NCI-H526 treated with DMSO at 0.1 percent for 48 hours (cell line): ENCODE measurements at regions not wholly inside any gene's neighbourhood (a gene's known extent, or its start where the extent isn't known, plus 50 kb on each side); places are given as distances from the start of the nearest gene placed in this dataset.
"Not testable (repeated sequence)": the region's sequence is repeated elsewhere in the genome, so short reads cannot be mapped to it uniquely, and the experiment has no call there.

Experiments used
- DNase-seq: peaks from one replicate; lab custom pipeline; 2025; lab: John Stamatoyannopoulos, UW

DNA sequence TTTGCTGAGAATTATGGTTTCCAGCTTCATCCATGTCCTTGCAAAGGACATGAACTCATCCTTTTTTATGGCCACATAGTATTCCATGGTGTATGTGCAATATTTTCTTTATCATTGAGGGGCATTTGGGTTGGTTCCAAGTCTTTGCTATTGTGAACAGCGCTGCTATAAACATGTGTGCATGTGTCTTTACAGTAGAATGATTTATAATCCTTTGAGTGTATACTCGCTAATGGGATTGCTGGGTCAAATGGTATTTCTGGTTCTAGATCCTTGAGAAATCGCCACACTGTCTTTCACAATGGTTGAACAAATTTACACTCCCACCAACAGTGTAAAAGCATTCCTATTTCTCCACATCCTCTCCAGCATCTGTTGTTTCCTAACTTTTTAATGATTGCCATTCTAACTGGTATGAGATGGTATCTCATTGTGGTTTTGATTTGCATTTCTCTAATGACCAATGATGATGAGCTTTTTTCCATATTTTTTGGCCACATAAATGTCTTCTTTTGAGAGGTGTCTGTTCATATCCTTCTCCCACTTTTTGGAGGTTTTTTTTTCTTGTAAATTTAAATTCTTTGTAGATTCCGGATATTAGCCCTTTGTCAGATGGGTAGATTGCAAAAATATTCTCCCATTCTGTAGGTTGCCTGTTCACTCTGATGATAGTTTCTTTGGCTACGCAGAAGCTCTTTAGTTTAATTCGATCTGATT, 180.1 kb downstream of the PLPPR4 start:
- not testable (repeated sequence) for DNase-seq

DNA sequence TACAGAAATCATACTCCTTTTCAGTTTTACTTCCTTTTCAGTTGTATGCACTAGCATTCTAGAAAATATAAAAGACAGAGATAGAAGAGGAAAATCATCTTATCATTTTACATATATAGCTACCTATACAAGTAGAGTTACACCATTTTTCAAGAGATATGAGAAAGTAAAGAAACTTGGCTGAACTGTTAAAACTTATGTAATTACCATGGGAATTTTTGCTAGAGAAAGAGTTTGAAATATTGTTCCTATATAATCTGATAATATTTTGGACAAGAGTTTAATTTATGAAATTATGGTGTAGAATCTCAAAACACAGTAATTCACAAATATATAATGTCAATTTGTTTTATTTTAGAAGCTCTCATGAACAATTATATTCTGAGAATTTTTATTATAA, 180.8 kb downstream of the PLPPR4 start:
- DNase-seq: no peak

DNA sequence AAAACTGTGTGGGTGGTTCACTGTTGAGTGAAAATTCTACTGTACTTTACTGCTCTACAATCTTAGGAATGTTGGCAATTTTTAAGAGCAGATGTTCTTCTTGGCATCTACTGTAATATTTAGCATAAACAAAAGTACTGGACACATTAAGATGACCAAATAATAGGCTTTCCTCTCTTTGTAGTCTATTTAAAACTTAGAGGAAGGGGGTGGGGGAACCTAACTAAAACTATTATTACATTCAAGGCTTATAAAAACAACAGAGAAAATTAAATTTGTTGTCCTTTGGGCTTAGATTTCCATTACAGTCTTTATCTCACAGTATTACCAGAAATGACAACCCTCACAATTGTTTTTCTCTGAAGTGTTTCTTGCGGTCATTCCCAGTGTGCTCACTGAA, 181.2 kb downstream of the PLPPR4 start:
- no peak for DNase-seq

DNA sequence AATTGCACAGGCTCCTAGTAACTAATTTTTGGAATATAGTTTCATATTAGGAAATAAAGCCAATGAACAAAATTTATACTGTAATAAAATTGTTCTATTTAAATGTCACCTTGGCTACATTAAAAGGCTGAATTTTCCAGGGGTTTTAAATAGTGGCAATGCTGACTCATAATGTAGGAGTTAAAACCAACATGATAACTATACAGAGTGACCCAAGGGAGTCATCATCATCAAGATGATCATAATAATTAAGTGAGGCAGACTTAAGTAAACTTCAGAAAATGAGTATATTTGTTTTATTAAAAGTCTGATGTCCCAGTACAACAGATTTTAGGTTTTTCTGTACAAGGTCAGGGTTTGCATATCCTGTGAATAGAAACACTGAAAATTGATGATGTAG, 183.4 kb downstream of the PLPPR4 start:
- DNase-seq: no peak

DNA sequence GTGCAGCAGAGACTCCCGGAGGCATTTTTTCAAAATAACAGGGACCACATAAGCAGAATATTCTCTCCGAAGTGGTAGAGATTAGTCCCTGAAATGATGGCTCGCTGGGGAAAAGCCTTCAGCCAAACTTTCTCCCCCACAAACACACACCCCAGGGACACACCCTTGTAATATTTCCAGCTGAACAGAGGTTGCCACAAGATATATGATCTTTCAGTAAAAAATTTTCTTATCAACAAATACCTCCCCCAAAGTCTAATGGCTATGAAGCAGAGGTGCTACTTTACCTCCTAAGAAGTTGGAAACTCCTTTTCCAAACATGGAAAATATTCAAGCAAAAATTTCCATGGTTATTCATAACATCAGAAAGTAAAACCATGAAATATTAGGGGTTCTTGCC, 190.2 kb upstream of the PALMD start:
- no peak for DNase-seq

DNA sequence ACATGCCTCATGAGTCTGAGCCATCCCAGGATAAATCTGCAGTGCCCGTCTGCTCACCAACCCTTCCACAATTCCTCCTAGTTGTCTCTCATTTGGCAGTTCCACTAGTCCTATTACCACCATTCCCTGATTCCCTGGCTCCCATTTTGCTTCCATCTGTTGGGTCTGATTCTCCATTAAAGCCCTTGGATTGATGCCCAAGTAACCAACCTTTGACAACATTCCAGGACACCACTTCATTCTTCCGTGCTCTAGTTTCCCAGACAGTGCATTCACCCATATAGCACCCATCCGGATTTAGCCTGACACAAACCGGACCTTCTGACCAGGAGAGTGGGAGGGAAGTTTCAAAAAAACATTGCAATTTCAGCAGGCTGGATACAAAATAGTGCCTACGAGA, 189.4 kb upstream of the PALMD start:
- DNase-seq: no peak

DNA sequence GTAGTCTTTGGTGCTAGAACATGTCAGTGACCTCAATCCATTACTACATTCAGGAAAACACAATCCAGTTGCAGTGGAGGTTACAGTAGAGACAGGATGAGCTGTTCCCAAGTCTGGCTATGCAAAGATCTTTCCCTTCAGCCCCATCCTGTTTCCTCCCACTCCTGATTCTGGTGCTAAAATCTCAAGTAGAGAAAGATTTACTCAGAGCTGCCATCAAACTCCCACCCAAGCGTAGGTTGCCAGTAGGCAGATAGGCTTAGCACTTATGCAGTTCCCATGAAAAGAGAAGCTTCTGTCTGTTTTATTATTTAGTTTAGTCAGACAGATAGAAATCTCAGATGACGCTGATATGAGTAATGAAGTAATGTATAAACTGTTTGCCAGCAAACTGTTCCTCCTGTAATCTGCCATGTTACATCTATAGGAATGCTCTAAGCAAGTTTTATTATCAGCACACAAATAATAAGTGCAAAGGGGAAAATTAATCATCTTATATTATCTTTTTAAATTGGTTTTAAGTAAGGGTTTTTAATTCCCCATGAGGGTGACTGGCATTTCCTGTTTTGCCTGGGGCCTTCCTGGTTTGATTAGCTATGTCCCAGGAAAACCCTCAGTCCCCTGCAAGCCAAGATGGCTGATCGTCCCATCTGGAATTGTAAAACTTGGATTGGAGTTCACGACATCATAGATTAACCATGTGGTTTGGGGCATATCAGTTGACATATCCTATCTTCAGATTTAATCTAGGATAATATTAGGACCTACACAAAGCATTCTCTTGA, 188.3 kb upstream of the PALMD start:
- no peak for DNase-seq

DNA sequence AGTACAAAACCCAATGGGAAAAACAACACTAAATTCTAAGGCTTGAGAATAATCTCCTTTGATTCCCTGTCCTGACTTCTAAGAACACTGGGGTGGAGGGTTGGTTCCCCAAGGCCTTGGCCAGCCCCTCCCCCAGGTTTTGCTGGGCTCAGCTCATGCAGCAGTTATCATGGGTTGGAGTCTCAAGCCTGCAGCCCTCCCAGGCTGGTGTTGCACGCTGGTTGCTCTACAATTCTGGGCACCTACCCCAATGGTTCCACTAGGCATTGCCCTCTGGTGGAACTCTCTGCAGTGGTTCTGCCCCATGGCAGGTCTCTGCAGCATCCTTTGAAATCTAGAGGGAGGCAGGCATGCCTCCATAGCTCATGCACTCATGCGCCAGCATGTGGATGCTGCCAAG, 184.4 kb upstream of the PALMD start:
- DNase-seq: no peak

DNA sequence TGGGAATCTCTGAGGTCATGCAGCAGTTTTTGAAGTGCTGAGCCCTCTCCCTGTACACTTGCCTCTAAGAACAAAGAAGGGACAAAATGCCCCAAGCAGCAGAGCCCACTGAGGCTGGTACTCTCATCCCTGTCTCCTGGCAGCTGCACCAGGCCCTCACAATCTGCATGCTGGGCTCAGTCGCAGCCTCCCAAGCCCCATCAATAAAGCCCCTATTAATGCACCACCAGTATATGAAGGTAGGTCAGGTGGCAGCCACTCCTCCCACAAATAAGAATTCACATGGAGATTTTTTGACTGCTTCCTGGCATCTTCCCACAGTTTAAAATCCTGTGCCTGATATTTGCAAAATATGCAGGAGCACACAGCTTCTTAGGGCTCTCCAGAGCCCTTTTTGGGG, 181.2 kb upstream of the PALMD start:
- no peak for DNase-seq

DNA sequence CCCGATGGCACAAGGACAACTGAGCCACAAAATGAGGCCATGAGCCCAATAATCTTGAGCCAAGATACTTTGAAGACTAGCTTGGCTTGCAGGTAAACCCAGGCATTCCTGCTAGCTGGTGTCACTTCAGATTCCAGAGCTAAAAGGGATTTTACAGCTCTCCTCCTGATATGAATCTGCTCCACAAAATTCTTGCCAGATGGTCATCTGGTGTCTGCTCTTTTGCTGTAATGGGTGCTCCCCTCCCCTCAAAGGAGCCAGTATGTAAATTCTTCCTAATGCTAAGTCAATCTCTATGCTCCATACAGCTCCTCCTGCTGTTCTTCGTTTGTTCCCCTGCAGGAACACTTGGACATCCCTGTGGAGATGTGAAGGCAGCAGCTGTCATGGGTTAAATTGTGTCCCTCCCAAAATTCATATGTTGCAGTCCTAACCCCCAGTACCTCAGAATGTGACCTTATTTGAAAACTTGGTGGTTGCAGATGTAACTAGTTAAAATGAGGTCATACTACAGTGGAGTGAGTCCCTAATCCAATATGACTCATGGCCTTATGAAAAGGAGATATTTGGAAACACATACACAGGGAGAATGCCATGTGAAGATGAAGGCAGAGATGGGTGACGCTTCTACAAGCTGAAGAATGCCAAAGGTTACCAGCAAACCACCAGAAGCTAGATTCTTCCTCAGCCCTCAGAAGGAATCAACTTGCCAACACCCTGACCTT, 180.6 kb upstream of the PALMD start:
- DNase-seq: no peak

DNA sequence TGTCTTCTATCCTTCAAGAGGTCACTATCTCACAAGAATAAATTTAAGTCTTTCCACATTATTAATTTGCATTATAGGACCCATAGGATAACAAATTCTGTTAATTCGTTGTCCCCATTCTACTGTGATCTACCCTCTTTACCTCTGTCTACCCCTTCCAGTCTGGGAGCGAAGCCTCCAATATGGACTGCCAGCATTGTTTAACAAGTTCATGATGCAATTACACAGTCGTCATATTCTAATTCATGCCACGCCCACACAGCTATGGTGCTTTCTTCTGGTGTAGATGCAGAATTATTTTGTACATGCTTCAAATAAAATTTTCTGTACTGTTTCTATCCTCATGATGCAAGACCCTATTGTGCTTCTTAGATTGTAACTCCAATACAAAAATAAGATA, 178.3 kb upstream of the PALMD start:
- no peak for DNase-seq

DNA sequence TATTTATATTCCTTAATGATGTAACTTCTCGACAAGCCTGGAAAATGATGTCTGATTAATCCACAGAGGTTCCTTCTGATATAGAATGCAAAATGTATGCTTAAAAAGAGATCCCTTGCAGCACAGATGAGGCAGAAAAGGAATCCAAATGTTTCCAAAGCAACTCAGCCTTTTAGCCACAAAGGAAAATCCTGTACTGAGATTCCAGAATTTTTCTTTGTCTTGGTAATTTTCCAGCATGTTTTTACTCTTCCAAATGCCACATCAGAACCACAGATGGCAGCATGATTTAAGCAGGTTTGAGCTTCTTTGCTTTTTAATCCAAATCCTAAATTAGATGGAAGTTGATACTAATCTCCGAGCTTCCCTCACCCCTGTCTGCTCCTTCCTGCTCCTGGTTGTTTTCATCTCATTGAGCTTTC, 176.4 kb upstream of the PALMD start:
- DNase-seq: no peak

DNA sequence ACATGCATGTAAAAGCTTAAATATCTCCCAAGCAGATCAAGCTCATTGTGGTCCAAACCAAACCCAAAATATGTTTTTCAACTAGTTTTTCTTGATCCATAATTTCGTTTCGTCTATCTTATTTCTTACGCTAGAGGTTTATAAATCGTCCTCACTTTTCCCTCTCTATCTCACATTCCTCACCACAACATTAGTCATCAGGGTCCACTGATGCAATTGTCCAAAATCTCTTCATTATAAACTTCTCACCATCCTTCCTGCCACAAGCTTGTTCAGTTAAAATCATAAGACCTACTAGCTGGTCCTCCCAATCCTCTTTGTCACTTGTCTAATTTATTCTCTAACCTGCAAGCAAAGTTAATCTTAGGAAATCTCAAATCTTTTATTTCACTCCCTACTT, 173.0 kb upstream of the PALMD start:
- no peak for DNase-seq

DNA sequence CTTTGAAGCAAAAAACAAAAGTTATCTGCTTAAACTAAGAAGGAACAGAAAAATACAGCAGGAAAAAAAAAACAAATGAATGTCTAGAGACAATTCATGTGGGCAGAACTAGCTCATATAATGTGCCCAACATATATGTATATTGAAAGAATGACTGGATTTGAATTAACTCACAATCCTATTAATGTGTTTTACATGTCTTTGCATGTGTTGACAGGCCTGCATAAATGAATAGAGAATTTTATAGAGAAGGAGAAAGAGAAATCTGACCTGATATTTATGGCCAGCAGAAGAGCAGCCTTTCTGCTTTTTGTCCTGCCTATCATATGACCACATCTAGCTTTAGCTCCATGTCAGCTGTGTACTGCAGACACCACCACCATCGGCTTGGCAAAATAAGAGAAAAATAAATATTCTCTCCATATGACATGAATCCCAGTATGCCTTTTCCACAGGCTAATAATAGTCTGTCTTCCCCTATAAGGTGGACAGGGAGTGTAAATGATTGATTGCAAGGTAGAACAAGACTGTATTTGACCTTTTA, 171.5 kb upstream of the PALMD start:
- peak; percentile 55 for DNase-seq

DNA sequence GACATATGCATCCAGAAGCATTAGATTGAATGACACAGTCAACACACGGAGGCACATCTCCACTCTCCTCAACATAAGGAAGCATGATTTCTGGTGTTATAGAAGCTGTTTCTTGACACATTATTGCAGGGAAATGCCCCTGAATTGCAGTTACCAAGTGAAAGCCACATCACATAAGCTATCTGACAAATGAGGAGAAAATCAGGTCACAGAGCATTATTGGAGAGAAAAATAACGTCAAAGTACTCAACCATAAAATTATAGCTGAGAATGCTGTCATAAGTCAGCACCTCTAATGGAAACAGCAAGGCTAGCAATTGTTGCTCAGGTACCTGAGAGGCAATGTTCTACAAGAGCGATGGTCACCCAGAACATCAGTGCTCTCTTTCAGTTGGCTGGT, 169.9 kb upstream of the PALMD start:
- DNase-seq: no peak

DNA sequence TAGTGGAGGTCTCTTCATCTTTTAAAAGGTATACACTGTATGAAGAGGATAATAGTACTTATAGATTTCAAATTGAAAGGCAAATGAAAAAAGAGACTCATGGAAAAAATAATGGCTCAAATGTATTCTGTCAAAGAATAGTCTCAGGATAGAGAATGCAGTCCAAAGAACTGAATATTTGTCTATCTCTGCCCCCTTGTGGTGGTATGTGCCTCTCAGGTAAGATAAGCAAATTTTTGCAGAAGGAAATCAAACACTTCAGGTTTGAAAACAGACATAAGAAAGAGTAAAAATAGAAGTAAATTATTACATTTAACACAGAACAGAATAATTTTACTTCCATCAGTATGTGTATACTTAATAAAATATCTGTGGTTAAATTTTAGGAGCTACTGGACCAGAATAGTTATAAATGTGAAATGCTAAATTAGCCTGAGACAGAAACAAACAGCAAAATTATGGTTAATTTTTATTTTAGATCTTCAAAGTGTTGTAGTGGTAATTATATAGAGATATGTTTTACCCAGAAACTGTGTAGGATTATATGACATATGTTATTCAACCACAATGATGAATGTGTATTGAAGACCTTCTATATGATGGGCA, 164.4 kb upstream of the PALMD start:
- peak; percentile 57 for DNase-seq

DNA sequence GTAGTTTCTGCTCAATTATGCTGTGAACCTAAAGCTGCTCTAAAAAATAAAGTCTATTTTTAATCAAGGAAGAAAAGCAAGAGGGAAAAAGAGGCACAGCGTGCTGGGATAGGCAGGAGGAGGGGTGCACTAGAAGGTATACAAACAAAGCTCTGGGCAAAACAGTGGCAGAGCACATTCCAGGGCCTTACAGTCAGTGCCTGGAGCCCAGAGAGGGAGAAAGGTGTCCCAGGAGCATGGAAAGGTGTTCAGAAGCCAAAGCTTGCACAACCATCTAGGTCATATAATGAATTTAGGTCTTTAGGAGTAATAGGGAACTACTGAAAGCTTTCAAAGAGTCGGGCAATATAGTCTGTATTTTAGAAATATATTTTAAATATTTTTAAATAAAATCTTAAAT, 163.6 kb upstream of the PALMD start:
- no peak for DNase-seq

DNA sequence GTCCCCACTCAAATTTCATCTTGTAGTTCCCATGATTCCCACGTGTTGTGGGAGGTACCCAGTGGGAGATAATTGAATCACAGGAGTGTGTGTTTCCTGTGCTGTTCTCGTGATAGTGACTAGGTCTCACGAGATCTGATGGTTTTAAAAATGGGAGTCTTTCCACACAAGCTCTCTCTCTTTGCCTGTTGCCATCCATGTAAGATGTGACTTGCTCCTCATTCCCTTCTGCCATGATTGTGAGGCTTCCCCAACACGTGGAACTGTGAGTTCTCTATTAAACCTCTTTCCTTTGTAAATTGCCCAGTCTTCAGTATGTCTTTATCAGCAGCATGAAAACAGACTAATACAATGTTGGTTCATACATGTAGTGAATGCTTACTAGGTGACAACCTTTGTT, 163.2 kb upstream of the PALMD start:
- no peak for DNase-seq

DNA sequence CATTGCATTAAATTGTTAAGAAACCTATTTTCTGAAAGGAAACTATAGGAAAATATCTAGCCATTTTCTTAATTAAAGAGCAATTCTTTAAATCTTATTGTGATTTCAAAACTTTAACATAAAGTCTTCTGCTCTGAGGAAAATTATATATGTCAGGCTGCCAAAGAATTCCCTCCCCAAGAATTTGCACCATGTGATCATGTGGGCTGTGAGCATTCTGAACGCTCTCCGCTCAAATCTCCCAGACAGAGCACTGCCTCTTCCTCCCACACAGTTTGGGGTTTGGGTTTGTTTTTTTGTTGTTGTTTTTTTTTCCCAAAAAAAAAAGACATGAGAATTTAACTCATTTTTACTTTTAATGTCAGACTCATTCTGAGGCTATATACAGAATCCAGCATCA, 155.9 kb upstream of the PALMD start:
- no peak for DNase-seq

DNA sequence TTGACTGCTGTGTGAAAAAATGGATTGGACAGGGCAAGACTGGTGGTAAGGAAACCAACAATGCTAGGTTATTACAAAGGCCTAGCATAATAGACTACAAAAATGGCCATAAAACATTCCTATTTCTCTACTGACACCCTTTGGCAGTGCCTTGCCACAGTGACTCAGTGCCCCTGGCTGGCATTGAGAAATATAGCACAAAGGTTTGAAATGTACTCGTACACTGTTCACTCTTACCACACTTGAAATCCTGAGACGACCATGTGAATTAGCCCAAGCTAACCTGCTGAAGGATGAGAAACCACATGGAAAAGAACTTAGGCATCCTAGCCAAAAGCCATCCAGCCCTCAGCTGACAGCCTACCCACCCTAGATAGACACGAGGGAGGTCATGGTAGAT, 149.8 kb upstream of the PALMD start:
- no peak for DNase-seq

DNA sequence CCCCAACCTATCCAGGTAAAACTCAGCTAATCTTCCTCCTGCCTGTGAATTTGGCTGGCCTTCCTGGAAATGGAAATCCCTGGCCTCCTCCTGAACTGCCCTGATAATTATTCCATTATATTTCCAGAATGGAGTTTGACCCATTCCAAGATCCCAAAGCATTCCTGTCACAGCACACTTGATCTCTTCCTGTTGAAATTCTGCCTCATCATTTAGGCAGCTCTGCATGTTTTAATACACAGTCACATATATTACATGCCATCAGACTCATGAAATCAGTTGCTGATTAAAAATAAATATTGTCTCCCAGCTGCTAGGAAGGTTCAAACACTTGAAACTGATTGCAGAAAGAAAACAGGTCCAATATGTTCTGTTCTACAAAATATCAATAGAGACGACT, 148.2 kb upstream of the PALMD start:
- no peak for DNase-seq

DNA sequence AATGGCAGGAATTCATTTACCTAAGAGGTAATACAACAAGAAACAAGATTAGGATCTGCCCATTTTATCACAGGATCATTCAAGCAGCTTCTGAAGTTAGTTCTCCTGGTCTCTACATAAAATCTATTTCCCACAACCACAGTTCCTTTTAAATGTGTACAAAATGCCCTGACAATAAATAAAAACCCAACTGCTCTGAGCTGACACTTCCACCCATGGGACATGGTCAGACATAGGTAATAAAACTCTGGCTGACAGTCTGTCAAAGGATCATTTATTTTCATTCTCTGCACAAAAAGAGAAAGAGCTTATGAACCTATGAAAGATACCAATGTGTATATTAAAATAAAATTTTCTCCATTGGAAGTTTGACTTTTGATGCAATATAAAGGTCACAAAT, 145.4 kb upstream of the PALMD start:
- no peak for DNase-seq
